ENCODE measurements at regions not wholly inside any gene's neighbourhood (a gene's known extent, or its start where the extent isn't known, plus 50 kb on each side); places are given as distances from the start of the nearest gene placed in this dataset.

GRCh38 chr5:135263022-135263668, 135.9 kb downstream of the MACROH2A1 start (continued):
- TF ChIP-seq ZNF879 (CRISPR knock-in tag; IDR thresholded peaks at IDR 0.05) (no peak), LRRFIP1 (CRISPR knock-in tag; conservative IDR thresholded peaks at IDR 0.05) (no peak), NFE2 (CRISPR knock-in tag; IDR thresholded peaks at IDR 0.05) (no peak), ZNF251 (CRISPR knock-in tag; IDR thresholded peaks at IDR 0.05) (no peak), ZNF343 (CRISPR knock-in tag; IDR thresholded peaks at IDR 0.05) (no peak), ZNF644 (CRISPR knock-in tag; IDR thresholded peaks at IDR 0.05; ENCODE audit: low read depth) (no peak; the same call in none of the 2 replicates), CBX1 (IDR thresholded peaks at IDR 0.05; ENCODE audit: low read depth) (no peak), RFX5 (IDR thresholded peaks at IDR 0.05; ENCODE audit: low read depth, low read length) (no peak), ZNF549 (CRISPR knock-in tag; IDR thresholded peaks at IDR 0.05) (no peak), CHCHD3 (CRISPR knock-in tag; IDR thresholded peaks at IDR 0.05) (no peak), ATF5 (CRISPR knock-in tag; IDR thresholded peaks at IDR 0.05; ENCODE audit: low read depth) (no peak), KDM1A (CRISPR knock-in tag; IDR thresholded peaks at IDR 0.05) (peak; percentile 60; the same call in 1 of the 2 replicates), SUZ12 (IDR thresholded peaks at IDR 0.05; ENCODE audit: low read depth, low read length) (no peak), PLSCR1 (CRISPR knock-in tag; IDR thresholded peaks at IDR 0.05; ENCODE audit: borderline replicate concordance) (no peak), ZBTB46 (CRISPR knock-in tag; IDR thresholded peaks at IDR 0.05; ENCODE audit: borderline replicate concordance) (no peak), HDAC2 (CRISPR knock-in tag; IDR thresholded peaks at IDR 0.05) (peak; percentile 90), THAP11 (CRISPR knock-in tag; IDR thresholded peaks at IDR 0.05) (peak; percentile 81), ZNF282 (IDR thresholded peaks at IDR 0.05; ENCODE audit: partially characterized antibody) (no peak), ZNF232 (CRISPR knock-in tag; IDR thresholded peaks at IDR 0.05; ENCODE audit: borderline replicate concordance) (no peak), SP140L (CRISPR knock-in tag; IDR thresholded peaks at IDR 0.05; ENCODE audit: borderline replicate concordance) (no peak), ZBTB8A (CRISPR knock-in tag; IDR thresholded peaks at IDR 0.05; ENCODE audit: borderline replicate concordance, low read depth) (no peak), ZNF329 (CRISPR knock-in tag; IDR thresholded peaks at IDR 0.05; ENCODE audit: low read depth) (no peak), ZBTB21 (CRISPR knock-in tag; IDR thresholded peaks at IDR 0.05) (peak; percentile 90), FOXK1 (CRISPR knock-in tag; IDR thresholded peaks at IDR 0.05; ENCODE audit: borderline replicate concordance, low read depth) (peak; percentile 77; the same call in 1 of the 2 replicates), JUND (CRISPR knock-in tag; IDR thresholded peaks at IDR 0.05) (no peak), ZNF7 (CRISPR knock-in tag; IDR thresholded peaks at IDR 0.05) (no peak), ARHGAP35 (CRISPR knock-in tag; IDR thresholded peaks at IDR 0.05; ENCODE audit: borderline replicate concordance) (no peak), ZSCAN21 (CRISPR knock-in tag; IDR thresholded peaks at IDR 0.05; ENCODE audit: borderline replicate concordance) (no peak)

All from HepG2 (cell line).